Neural progenitor cell (in vitro differentiated cells): ENCODE measurements at regions not wholly inside any gene's neighbourhood (a gene's known extent, or its start where the extent isn't known, plus 50 kb on each side); places are given as distances from the start of the nearest gene placed in this dataset.

Experiments
- EZH2 ChIP-seq: fragments of 200-600 bp; sonication (generic); IDR thresholded peaks from 2 replicates; pipeline ENCODE4 v1.6.1; 2017; ENCODE audit warnings: antibody characterized with exemption, mild to moderate bottlenecking, moderate library complexity
- EZH2phosphoT487 ChIP-seq: fragments of 200-600 bp; sonication (generic); IDR thresholded peaks from 2 replicates; pipeline ENCODE4 v1.6.1; 2017; ENCODE audit warnings: antibody characterized with exemption
- TF ChIP-seq, protein P1 (sequence below): fragments of 200-600 bp; sonication (generic); IDR thresholded peaks from 2 replicates; pipeline ENCODE4 v1.5.1; 2017; ENCODE audit warnings: antibody characterized with exemption, mild to moderate bottlenecking

DNA sequence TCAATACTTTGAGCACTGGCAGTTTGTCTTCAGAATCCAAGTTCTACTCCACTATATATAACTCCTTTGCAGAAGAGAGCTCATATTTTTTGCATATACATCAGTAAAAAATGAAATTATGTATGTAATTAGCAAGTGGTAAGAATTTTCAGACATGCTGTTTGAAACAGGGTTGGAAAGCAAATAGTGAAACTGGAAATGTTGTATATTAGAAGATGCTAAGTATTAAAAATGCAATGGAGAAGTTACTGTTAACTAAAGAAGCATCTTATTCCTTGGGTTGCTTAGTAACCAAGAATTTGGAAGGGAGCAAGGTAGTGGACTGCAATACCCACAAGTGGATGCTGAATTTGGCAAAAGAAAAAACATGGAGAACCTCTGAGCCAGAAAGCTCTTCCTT lies 88.6 kb upstream of the DLGAP1 start:
- TF ChIP-seq, protein P1, sequence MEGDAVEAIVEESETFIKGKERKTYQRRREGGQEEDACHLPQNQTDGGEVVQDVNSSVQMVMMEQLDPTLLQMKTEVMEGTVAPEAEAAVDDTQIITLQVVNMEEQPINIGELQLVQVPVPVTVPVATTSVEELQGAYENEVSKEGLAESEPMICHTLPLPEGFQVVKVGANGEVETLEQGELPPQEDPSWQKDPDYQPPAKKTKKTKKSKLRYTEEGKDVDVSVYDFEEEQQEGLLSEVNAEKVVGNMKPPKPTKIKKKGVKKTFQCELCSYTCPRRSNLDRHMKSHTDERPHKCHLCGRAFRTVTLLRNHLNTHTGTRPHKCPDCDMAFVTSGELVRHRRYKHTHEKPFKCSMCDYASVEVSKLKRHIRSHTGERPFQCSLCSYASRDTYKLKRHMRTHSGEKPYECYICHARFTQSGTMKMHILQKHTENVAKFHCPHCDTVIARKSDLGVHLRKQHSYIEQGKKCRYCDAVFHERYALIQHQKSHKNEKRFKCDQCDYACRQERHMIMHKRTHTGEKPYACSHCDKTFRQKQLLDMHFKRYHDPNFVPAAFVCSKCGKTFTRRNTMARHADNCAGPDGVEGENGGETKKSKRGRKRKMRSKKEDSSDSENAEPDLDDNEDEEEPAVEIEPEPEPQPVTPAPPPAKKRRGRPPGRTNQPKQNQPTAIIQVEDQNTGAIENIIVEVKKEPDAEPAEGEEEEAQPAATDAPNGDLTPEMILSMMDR, result no peak
- TF ChIP-seq EZH2, result no peak
- no peak for TF ChIP-seq EZH2phosphoT487
